ENCODE measurements at regions not wholly inside any gene's neighbourhood (a gene's known extent, or its start where the extent isn't known, plus 50 kb on each side); places are given as distances from the start of the nearest gene placed in this dataset.
"Not testable (repeated sequence)": the region's sequence is repeated elsewhere in the genome, so short reads cannot be mapped to it uniquely, and the experiment has no call there.

DNA sequence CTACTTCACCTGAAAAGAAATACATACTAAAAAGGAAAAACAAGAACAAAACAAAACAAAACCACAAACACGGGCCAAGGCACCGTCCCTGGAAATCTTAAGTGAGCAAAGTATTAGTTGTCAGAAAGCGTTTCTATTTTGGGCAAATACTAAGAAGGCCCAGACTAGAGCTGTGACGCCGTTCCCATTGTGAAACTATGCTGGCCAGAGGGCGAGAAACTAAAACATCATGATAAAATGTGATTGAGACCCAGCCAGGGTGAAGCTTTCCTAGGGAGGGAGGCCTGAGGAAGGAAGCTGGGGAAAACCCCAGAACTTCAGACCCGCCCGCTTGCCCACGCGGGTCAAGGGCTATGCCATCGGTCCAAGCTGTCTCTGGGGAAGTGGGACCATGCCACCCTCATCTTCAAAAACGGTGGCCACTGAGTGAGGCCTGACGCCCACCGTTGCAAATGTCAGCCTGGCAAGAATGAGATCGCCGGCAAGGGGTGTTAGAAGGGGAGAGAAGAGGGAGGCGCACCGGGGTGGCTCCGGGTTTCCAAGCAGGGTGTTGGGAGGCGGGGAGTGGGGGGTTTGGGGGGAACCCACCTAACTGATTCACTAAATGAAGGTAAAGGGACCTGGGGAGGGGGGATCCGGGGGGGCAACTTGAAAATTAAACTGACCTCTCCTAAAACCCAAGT lies 1950.9 kb upstream of the DEFB115 start:
- Mint-ChIP-seq H3K36me3 (ENCODE audit: low read depth) (peaks cover 35% of the 10 kb centered on the region), H3K27ac (ENCODE audit: unreplicated experiment) (no peak overlapping the region), H3K27me3 (ENCODE audit: low read depth) (no peaks in the 10 kb centered on the region), H3K4me1 (no peaks in the 10 kb centered on the region), H3K9me3 (peaks cover 37% of the 10 kb centered on the region), H3K4me3 (no peak overlapping the region)
- DNase-seq (ENCODE audit: low read depth, low spot score), result no peak
- no peak for TF ChIP-seq CTCF (conservative IDR thresholded peaks at IDR 0.05)

GRCh38 chr20:29307484-29307883 lies 1950.0 kb upstream of the DEFB115 start:
- not testable (repeated sequence) for H3K27me3 Mint-ChIP-seq (ENCODE audit: low read depth); DNase-seq (ENCODE audit: low read depth, low spot score); H3K27ac Mint-ChIP-seq (ENCODE audit: unreplicated experiment); H3K4me3 Mint-ChIP-seq; H3K4me1 Mint-ChIP-seq
- peaks cover 39% of the 10 kb centered on the region for H3K9me3 Mint-ChIP-seq
- peaks cover 35% of the 10 kb centered on the region for H3K36me3 Mint-ChIP-seq (ENCODE audit: low read depth)

- H3K27ac Mint-ChIP-seq (ENCODE audit: unreplicated experiment), result not testable (repeated sequence)
- H3K9me3 Mint-ChIP-seq, result peaks cover 38% of the 10 kb centered on the region
- H3K36me3 Mint-ChIP-seq (ENCODE audit: low read depth), result peaks cover 36% of the 10 kb centered on the region
Observed at GRCh38 chr20:29308956-29309355, 1948.5 kb upstream of the DEFB115 start.

GRCh38 chr20:29309481-29309880 lies 1948.0 kb upstream of the DEFB115 start:
- H3K4me3 Mint-ChIP-seq; DNase-seq (ENCODE audit: low read depth, low spot score); H3K27ac Mint-ChIP-seq (ENCODE audit: unreplicated experiment); H3K27me3 Mint-ChIP-seq (ENCODE audit: low read depth); H3K4me1 Mint-ChIP-seq: not testable (repeated sequence)
- Mint-ChIP-seq H3K9me3 (peaks cover 42% of the 10 kb centered on the region), H3K36me3 (ENCODE audit: low read depth) (peaks cover 38% of the 10 kb centered on the region)

More at GRCh38 chr20:29308956-29309355, 1948.5 kb upstream of the DEFB115 start:
- H3K4me1 Mint-ChIP-seq; H3K4me3 Mint-ChIP-seq; DNase-seq (ENCODE audit: low read depth, low spot score); H3K27me3 Mint-ChIP-seq (ENCODE audit: low read depth): not testable (repeated sequence)

- not testable (repeated sequence) for H3K4me3 Mint-ChIP-seq; H3K4me1 Mint-ChIP-seq; H3K27me3 Mint-ChIP-seq (ENCODE audit: low read depth); DNase-seq (ENCODE audit: low read depth, low spot score); H3K27ac Mint-ChIP-seq (ENCODE audit: unreplicated experiment)
- Mint-ChIP-seq H3K9me3 (peaks cover 27% of the 10 kb centered on the region), H3K36me3 (ENCODE audit: low read depth) (peaks cover 23% of the 10 kb centered on the region)
Observed at GRCh38 chr20:29311046-29311445, 1946.4 kb upstream of the DEFB115 start.

GRCh38 chr20:29312679-29313078 lies 1944.8 kb upstream of the DEFB115 start:
- peaks cover 19% of the 10 kb centered on the region for H3K36me3 Mint-ChIP-seq (ENCODE audit: low read depth)
- H3K27me3 Mint-ChIP-seq (ENCODE audit: low read depth); H3K27ac Mint-ChIP-seq (ENCODE audit: unreplicated experiment); H3K4me3 Mint-ChIP-seq; H3K4me1 Mint-ChIP-seq; DNase-seq (ENCODE audit: low read depth, low spot score): not testable (repeated sequence)
- peaks cover 25% of the 10 kb centered on the region for H3K9me3 Mint-ChIP-seq

DNA sequence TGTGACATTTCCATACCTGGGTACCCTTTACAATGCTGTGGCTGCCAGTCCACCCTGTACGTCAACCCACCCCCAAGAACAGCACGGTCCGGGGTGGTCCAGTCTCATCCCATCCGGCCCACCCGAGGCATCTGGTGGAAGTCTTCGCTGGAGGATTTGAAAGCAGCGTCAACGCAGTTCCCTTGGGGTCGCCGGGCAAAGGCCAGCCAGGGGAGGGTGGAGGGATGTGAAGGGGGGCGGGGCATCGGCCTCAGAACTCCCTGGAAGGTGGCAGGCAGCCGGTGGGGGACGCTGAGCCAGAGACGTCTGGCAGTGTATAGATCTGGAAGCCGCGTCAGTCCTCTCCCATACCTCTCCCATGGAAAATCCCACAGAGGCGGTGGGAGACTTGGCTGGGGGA lies 1944.0 kb upstream of the DEFB115 start:
- Mint-ChIP-seq H3K9me3 (peaks cover 18% of the 10 kb centered on the region), H3K27me3 (ENCODE audit: low read depth) (no peaks in the 10 kb centered on the region), H3K27ac (ENCODE audit: unreplicated experiment) (no peak overlapping the region), H3K36me3 (ENCODE audit: low read depth) (peaks cover 13% of the 10 kb centered on the region), H3K4me3 (no peak overlapping the region), H3K4me1 (no peaks in the 10 kb centered on the region)
- no peak for DNase-seq (ENCODE audit: low read depth, low spot score)
- TF ChIP-seq CTCF (conservative IDR thresholded peaks at IDR 0.05), result no peak

DNA sequence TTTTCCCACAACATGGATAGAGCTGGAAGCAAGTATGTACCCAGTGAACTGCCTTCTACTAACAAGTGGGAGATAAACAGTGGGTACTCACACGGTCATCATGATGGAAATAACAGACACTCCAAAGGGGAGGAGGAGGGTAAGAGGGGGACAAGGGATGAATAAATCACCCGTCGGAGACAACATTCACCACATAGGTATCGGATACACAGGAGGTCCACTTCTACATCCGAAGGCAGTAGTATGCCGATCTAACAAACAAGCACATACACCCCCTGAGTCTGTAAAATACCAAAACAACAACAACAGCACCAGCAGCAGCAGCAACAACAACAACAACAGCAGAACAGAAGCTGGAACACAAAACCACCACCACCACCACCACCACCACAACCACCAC lies 1943.2 kb upstream of the DEFB115 start:
- Mint-ChIP-seq H3K4me1 (no peaks in the 10 kb centered on the region), H3K27ac (ENCODE audit: unreplicated experiment) (no peak overlapping the region), H3K4me3 (no peak overlapping the region), H3K27me3 (ENCODE audit: low read depth) (no peaks in the 10 kb centered on the region), H3K36me3 (ENCODE audit: low read depth) (peaks cover 11% of the 10 kb centered on the region), H3K9me3 (peaks cover 14% of the 10 kb centered on the region)
- no peak for DNase-seq (ENCODE audit: low read depth, low spot score)
- TF ChIP-seq CTCF (conservative IDR thresholded peaks at IDR 0.05), result no peak

All from neural crest cell (in vitro differentiated cells).